Dedifferentiated amniotic fluid mesenchymal stem cell (primary cell): ENCODE measurements at regions not wholly inside any gene's neighbourhood (a gene's known extent, or its start where the extent isn't known, plus 50 kb on each side); places are given as distances from the start of the nearest gene placed in this dataset.

Experiments used
- DNase-seq: peaks from one replicate; pipeline ENCODE4 v3.0.0-alpha.2; 2016; ENCODE audit errors: extremely low spot score

GRCh38 chr11:37632748-37633147 is 1034.7 kb upstream of the RAG2 start:
- DNase-seq: no peak

GRCh38 chr11:37630866-37631265 is 1032.8 kb upstream of the RAG2 start:
- no peak for DNase-seq

GRCh38 chr11:37623778-37624177 is 1025.7 kb upstream of the RAG2 start:
- DNase-seq: no peak

GRCh38 chr11:37621662-37622061 is 1023.6 kb upstream of the RAG2 start:
- DNase-seq: no peak

GRCh38 chr11:37616291-37616690 is 1018.3 kb upstream of the RAG2 start:
- no peak for DNase-seq

GRCh38 chr11:37613031-37613430 is 1015.0 kb upstream of the RAG2 start:
- no peak for DNase-seq

DNA sequence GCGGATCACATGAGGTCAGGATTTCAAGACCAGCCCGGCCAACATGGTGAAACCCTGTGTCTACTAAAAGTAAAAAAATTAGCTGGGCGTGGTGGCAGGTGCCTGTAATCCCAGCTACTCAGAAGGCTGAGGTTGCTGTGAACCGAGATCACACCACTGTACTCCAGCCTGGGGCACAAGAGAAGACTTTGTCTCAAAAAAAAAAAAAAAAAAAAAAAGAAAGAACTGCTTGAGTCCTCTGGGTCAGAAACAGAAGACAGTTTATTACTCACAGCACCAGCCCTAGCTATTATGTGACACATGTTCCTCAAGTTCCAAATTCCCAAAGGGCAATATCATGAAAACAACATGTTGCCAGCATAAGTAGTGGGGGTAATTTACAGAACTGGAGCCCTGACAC is 1014.1 kb upstream of the RAG2 start:
- no peak for DNase-seq

GRCh38 chr11:37605229-37605628 is 1007.2 kb upstream of the RAG2 start:
- no peak for DNase-seq

DNA sequence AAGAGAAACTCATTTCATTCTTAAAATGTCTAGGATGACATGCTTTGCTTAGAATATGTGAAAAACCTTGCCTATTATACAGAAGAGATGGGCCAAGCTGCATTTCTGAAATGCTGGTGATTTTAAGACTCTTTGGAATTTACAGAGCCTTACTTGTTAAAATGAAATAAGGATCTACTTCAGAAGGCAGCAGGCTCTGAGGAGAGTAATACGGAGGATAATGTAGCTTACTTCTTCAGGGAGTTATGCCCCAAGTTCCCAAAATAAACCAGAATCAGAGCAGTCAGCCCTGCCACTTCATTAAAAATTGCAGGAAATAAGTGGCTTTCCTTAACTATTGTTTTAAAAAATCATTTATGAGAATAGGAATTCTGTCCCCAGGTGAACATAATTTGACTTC is 1000.3 kb upstream of the RAG2 start:
- DNase-seq: no peak

DNA sequence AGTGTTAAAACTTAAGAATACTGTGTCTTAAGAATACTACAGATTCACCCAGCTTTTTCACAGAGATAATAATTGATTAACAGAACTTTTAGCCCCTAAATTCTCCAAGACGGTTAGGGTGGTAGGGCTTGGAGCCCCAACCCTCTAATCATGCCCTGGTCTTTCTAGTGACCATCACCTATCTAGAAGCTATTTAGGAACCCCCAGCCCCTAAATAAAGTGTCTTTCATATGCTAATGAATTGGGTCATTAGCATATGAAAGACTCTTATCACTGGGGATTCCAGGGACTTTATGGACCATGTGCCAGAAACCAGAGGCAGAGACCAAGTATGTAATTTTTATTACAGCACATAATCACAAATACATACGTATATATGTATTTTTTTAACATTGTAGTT is 999.7 kb upstream of the RAG2 start:
- DNase-seq: no peak

DNA sequence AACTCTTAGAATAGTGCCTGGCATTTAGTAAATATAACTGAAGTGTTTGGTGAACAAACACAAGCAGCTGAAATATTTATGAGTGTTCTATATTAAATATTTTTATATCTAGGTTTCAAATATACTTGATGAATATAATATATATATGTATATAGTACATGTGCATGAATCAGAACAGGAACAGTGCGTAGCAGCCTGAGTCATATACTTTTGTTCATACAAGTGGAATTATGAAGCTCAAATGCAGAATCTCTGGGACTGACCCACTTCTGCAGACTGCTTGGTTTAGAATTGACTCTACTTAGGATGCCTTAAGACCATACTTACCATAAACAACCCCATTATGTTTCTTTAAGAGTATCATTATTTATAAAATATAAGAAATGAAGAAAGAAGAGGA is 997.8 kb upstream of the RAG2 start:
- DNase-seq: no peak

- no peak for DNase-seq
Measured at GRCh38 chr11:37574361-37574760, 976.3 kb upstream of the RAG2 start.

DNA sequence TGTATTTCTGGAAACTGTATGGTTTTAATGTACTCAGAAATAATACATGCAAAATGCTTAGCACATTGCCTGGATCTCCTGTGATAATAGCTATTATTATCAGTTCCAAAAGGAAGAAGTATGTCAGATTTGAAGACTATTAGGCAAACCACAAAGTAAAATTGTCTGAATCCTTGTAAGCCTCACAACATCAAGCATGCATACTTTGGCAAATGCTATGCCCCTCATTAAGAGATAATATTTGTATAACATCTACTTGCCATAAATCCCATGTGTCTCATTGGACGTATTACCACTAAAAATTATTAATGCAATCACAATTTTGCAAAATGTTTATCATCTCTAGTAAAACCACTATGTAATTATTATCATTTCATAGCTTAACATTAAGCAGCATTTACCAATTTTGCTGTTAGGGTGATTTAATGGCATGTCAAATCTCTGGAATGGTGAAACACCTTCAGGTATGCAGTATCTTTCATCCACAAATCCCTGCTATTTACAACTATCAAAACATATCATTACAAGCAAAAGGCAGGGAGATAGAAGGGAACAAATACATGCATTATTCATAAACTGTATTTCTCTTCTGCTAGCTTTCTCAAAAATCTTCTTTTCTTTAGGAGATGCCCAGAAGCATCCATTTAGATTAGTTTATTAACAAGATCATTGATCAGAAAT is 974.6 kb upstream of the RAG2 start:
- no peak for DNase-seq

DNA sequence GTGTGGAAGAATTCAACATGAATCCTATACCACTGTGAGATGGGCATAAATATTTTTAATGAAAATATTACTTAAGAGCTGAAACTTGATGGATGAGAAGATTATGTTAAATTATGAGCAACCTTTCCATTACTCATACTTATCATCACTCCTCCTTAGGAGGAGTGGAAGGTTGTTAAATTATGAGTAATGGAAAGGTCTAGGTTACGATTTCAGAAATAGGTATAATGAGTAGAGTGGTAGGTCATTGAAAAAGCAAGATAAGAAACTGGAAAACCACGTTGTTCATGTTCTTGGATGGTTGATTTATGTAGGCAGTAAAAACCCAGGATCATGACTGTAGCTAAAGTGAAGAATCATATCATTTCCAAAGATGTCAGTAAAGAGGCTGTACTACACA is 973.2 kb upstream of the RAG2 start:
- no peak for DNase-seq

GRCh38 chr11:37560991-37561390 is 963.0 kb upstream of the RAG2 start:
- no peak for DNase-seq

- no peak for DNase-seq
Measured at GRCh38 chr11:37560346-37560745, 962.3 kb upstream of the RAG2 start.

DNA sequence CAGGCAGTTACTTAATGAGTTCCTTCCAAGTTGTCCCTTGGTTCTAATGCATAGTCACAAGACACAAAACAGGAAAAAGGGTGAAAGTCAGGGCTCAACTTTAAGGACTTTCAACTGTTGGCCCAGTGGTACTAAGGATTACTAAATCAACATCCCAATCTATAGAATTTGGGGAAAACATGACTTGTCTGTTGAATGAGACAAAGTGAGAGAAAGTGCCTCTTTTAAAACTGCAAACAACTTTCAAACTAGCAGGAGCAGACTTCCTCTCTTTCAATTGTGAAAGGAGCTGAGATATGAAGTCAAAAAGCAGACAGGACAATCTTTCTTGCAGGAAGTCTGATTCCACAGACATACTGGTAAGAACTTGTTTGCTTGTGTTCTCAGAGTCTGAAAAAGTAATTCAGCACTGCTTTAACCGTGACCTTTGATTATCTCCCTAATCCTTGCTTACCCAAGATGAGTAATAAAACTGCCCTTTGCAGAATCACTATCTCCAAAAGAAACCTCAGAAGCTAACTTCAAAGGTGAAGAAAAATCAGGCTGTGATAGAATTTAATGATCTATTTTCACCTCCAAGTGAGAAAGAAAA is 960.7 kb upstream of the RAG2 start:
- DNase-seq: no peak

- no peak for DNase-seq
Measured at GRCh38 chr11:37557990-37558389, 960.0 kb upstream of the RAG2 start.

- DNase-seq: no peak
Measured at GRCh38 chr11:37552284-37552683, 954.2 kb upstream of the RAG2 start.

- no peak for DNase-seq
Measured at GRCh38 chr11:37544491-37544890, 946.5 kb upstream of the RAG2 start.

- no peak for DNase-seq
Measured at GRCh38 chr11:37533830-37534229, 935.8 kb upstream of the RAG2 start.

GRCh38 chr11:37533087-37533486 is 935.1 kb upstream of the RAG2 start:
- no peak for DNase-seq

DNA sequence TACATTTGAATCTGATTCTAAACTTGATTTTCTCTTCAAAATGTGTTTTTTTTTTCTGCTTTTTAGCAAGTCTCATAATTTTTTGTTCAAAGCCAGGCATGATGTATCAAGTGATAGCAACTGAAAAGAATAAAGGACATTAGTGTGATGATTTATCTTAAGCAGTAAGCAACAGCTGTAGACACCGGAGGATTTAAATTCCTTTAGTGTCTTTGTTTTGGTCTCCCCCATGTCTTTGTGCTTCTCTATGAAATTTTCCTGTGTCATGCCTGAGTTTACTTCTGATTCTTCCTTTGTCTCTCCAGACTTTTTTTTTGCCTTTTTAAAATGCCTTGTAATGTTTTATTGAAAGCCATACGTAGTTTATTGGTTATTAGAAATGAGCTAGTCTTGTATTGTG is 934.2 kb upstream of the RAG2 start:
- no peak for DNase-seq

- DNase-seq: no peak
Measured at GRCh38 chr11:37527545-37527944, 929.5 kb upstream of the RAG2 start.
